AG09319 (cell line): ENCODE measurements at regions not wholly inside any gene's neighbourhood (a gene's known extent, or its start where the extent isn't known, plus 50 kb on each side); places are given as distances from the start of the nearest gene placed in this dataset.
"Not testable (repeated sequence)": the region's sequence is repeated elsewhere in the genome, so short reads cannot be mapped to it uniquely, and the experiment has no call there.

Experiments used
- DNase-seq: peaks from one replicate; pipeline ENCODE4 v3.0.0-alpha.2; 2010; ENCODE audit warnings: low read depth; ENCODE audit errors: extremely low read depth
- TF ChIP-seq, protein P1 (sequence below): IDR thresholded peaks from 2 replicates; pipeline ENCODE4 v1.5.1; 2011; ENCODE audit warnings: low read depth, mild to moderate bottlenecking, inconsistent platforms, low read length, moderate library complexity

DNA sequence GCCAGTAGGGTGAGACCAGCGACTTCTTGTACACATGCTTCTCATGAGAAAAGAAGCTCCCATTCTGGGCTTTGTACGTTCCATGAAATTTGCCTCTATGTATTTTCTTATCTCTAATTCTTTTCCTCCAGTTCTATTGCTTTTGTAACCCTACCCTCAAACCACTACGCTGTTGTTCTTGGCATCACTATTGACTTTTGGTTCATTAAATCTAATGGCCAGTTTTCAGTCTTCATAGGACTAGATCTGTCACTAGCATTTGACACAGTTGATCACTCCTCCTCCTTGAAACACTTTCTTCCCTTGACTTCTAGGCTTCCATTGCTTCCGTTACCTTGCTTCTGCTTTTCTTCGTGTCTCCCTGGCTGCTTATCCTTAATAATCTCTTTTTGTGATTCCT lies 121.7 kb upstream of the GOLGA6L4 start:
- no peak for DNase-seq
- TF ChIP-seq, protein P1, sequence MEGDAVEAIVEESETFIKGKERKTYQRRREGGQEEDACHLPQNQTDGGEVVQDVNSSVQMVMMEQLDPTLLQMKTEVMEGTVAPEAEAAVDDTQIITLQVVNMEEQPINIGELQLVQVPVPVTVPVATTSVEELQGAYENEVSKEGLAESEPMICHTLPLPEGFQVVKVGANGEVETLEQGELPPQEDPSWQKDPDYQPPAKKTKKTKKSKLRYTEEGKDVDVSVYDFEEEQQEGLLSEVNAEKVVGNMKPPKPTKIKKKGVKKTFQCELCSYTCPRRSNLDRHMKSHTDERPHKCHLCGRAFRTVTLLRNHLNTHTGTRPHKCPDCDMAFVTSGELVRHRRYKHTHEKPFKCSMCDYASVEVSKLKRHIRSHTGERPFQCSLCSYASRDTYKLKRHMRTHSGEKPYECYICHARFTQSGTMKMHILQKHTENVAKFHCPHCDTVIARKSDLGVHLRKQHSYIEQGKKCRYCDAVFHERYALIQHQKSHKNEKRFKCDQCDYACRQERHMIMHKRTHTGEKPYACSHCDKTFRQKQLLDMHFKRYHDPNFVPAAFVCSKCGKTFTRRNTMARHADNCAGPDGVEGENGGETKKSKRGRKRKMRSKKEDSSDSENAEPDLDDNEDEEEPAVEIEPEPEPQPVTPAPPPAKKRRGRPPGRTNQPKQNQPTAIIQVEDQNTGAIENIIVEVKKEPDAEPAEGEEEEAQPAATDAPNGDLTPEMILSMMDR, result no peak

DNA sequence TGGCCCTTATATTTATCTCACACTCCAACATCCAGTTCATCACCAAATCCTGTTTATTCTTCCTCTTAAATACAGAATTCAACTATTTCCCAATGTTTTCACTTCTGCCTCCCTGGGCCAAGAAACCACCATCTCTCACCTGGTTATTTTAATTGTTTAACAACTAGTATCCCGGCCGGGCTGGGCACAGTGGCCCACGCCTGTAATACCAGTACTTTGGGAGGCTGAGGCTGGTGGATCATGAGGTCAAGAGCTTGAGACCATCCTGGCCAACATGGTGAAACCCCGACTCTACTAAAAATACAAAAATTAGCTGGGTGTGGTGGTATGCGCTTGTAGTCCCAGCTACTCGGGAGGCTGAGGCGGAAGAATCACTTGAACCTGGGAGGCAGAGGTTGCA lies 120.9 kb upstream of the GOLGA6L4 start:
- not testable (repeated sequence) for DNase-seq

DNA sequence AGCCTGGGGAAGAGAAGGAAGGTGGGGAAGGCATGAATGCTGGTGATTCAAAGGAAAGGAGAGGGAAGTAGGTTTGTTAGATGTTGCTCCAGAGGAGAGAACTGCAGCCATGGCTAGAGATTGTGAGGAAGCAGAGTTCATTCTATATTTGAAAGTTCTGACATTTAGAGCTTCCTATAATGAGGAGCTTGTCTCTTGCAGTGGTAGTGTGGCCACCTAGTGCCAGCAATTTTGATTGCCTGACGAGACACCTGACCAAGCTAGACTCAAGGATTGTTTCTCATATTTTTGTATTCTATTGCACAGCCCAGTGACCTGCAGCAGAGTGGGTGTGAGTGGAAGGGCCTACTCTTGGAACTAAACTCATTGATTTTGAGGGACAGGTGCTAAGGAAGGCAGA lies 116.2 kb upstream of the GOLGA6L4 start:
- DNase-seq, result not testable (repeated sequence)

DNA sequence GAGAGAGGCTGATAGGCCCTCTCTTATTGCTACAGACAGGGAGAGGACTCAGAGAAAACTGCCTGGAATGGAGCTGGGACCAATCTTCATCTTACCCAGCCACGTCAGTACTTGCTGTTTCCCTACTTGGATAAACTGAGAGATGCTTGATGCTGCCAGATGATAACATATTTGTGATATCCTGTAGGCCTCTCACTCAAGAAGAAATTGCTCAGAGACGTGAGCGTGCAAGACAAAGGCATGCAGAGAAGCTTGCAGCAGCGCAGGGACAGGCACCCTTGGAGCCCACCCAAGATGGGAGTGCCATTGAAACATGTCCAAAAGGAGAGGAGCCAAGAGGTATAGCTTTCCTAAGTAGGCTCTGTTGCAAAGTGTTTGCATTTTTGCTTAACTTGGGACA lies 114.7 kb upstream of the GOLGA6L4 start:
- DNase-seq, result not testable (repeated sequence)

DNA sequence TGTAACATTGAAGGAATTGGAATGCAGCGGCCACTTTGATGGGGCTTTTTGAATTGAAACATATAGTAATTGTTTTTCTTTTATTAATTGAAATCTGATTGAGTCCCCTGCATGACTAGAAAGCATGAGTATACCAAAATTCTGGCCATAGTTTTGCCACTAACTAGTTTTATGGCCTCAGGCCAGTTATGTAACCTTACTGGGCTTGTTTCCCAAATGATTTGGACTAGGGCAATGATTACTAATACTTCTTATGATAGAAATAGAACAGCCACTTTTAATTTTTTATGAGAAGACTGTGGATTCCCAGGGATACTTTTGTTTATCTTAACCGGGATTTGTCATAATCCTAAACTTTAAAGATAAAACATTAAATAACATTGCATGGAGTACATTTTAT lies 106.9 kb upstream of the GOLGA6L4 start:
- DNase-seq, result not testable (repeated sequence)

DNA sequence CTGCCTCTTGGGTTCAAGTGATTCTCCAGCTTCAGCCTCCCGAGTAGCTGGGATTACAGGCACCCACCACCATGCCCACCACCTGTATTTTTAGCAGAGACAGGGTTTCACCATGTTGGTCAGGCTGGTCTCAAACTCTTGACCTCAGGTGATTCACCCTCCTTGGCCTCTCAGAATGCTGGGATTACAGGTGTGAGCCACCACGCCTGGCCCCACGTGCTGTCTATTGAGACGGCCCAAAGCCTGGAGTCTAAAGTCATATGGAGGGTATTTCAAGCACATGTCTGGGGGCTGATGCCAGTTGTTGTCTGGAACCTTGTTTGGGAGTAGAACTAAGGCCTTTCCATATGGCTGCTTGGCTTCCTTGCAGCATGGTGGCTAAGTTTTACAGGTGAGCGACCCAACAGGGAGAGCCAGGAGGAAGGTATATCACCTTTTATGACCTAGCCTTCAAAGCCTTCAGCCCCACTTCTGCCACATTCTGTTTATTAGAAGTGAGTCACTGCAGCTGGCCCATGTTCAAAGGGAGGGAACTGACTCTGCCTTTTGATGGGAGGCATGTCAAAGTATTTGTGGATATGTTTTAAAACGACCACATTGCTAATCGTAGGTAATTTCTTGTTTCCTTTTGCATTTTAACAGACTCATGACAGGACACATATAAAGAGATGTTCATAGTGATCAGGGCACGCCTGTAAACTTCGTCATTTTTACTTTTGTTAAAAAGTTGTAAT lies 105.3 kb upstream of the GOLGA6L4 start:
- not testable (repeated sequence) for DNase-seq

DNA sequence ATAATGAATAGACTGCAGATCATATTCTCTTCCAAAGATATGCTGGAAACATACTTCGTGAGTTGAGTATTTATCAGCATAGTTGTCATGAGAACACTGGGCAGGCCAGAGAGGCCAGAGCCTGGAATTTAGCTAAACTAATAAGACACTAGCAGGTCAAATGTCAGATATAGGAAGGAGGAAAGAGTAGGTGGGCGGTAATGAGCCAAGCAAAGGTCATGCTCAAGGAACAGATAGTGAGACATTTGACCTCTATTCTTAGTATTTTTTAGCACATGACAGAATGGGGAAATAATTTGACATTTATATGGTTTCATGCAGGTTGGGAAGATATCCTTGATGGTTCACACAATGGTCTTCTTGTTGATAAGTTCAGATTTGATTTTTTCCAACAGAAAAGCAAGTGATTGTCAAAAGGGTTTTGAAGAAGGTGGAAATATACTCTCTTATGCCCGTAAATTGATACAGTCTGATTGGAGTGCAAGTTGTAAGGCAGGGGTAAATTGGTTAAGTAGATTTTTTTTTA lies 99.6 kb upstream of the GOLGA6L4 start:
- DNase-seq, result not testable (repeated sequence)

DNA sequence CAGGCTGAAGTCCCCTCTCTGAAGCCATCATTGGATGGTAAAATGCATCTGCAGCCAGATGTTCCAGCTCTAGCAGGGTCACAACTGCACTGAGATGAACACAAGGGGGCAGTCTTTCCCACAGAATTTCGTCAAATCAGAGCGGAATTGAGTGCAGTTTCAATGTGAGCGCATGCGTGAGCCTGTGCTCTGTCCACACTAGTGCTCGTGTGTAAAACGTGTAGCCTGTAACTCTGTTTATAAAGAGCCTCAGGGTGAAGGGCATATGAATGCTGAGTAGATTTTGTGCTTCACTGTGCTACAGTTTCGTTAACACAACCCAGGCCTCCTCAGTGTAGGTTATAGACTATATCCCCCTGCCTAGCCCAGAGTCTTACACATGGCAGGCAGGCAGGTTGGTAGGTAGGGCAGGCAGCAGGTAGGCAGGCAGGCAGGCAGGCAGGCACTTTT lies 92.7 kb upstream of the GOLGA6L4 start:
- TF ChIP-seq, protein P1, result peak; percentile 79
- peak; percentile 54 for DNase-seq

DNA sequence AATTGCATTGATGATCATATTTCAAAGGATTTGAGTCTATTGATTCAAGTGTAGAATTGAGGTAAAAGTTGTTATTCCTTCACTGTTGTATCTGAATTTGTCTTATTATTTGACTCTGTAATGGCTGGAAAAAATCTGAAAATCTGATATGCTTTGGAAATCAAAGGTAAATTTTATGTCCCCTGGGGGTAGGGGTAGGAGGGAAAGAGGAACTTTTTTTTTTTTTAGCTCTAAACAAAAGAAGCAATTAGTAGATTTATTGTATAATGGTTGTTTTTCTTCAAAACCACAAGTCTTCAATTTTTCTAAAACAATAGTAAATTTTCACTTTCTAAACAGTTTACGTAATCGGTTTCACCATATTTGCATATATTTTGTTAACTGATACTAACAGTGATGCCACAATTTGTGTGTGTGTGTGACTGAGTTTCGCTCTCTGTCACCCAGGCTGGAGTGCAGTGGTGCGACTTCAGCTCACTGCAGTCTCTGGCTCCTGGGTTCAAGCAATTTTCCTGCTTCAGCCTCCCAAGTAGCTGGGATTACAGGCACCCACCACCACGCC lies 91.7 kb upstream of the GOLGA6L4 start:
- TF ChIP-seq, protein P1, result no peak
- no peak for DNase-seq

DNA sequence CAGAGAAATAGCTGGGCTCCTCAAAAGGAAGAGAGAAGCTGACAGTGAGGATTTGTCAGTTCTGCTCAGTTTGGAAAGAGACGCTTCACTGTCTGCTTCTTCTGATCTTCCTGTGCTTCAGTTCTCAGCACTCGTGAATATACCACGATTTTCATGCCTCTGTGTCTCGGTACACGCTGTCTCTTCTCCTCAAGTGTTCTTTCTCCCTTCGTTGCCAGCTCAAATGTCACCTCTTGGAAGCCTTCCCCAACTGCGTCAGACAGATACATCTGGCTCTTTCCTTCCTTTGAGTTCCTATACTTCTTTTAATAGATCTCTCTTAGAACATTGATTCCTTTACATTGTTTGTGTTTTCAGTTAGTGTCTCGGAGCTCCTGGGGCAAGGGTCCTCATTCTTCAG lies 90.6 kb upstream of the GOLGA6L4 start:
- not testable (repeated sequence) for DNase-seq

DNA sequence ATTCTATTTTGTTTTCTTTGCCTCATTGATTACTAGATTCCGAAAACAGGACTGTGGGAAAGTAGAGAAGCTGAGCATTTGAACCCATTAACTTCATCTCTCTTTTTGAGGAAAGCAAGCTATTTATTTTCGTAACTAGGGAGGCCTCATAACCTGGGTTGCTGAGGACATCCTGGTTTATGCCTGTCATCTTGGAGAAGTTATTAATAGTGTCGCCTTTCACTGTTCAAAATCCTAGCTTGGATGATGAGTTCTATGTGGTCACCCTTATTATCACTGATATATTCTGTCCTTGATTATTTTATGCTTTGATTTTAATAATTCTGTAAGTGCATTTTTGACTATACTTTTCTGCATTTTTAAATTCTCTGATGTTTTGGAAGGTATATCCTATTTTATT lies 89.3 kb upstream of the GOLGA6L4 start:
- not testable (repeated sequence) for DNase-seq

DNA sequence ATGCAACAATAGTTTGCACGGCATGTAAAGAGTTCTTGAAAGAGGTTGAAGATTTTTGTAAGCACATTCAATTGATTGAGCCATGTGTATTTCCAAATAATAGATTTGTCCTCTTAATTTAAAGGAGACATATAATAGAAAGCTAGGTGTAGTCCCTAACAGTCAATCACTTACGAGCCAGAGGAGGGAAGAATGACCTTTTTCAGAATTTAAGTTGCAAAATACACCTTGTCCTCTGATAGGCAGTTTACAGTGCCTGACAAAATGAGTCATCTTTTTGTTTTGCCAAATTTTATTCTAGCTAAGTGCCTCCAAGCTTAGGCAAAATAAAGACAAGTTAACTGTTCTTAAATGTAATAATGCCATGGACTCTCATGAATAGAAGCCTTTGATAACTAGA lies 88.3 kb upstream of the GOLGA6L4 start:
- DNase-seq, result not testable (repeated sequence)
